ENCODE measurements at regions not wholly inside any gene's neighbourhood (a gene's known extent, or its start where the extent isn't known, plus 50 kb on each side); places are given as distances from the start of the nearest gene placed in this dataset.

GRCh38 chr2:136404176-136404575 is 286.2 kb upstream of the CXCR4 start:
- TF ChIP-seq NRF1 (IDR thresholded peaks at IDR 0.05; ENCODE audit: low read depth, low read length) (no peak), MAX (IDR thresholded peaks at IDR 0.05; ENCODE audit: low read depth) (no peak), CTCF (IDR thresholded peaks at IDR 0.05) (no peak), MXI1 (IDR thresholded peaks at IDR 0.05; ENCODE audit: low read depth, low read length) (no peak), FOXM1 (IDR thresholded peaks at IDR 0.05; ENCODE audit: low read depth) (no peak), RFX5 (IDR thresholded peaks at IDR 0.05; ENCODE audit: low read length) (no peak), SMC3 (IDR thresholded peaks at IDR 0.05; ENCODE audit: low read depth, low read length) (no peak), GABPA (IDR thresholded peaks at IDR 0.05; ENCODE audit: low read depth) (no peak)
